HG03066 (cell line): ENCODE measurements at regions not wholly inside any gene's neighbourhood (a gene's known extent, or its start where the extent isn't known, plus 50 kb on each side); places are given as distances from the start of the nearest gene placed in this dataset.

ENCODE experiments used
- ATAC-seq: cut with Tn5 transposase; IDR thresholded peaks from one replicate; pipeline ENCODE4 v1.9.1; 2021; ENCODE audit warnings: low read depth; ENCODE audit not compliant: unreplicated experiment

GRCh38 chr5:74275171-74275992 is 365.1 kb downstream of the ENC1 start:
- no peak for ATAC-seq

DNA sequence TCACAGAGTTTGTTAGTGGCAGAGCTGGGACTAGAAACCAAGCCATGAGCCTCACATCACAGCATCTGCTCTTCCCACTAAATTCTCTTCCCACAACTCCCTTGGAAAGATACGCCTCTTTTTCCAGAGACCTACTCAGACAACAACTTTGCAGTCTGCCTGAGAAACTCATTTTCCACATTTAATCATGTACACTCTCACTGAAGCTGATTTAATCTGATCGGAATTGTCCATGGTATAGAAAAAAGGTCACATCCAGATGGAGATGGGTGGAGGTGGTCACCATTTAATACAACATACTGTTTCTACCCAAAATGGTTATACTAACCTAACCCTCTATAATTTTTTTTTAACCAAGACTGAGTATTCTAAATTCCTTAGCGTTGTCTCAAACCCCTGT is 366.2 kb downstream of the ENC1 start:
- ATAC-seq, result no peak

DNA sequence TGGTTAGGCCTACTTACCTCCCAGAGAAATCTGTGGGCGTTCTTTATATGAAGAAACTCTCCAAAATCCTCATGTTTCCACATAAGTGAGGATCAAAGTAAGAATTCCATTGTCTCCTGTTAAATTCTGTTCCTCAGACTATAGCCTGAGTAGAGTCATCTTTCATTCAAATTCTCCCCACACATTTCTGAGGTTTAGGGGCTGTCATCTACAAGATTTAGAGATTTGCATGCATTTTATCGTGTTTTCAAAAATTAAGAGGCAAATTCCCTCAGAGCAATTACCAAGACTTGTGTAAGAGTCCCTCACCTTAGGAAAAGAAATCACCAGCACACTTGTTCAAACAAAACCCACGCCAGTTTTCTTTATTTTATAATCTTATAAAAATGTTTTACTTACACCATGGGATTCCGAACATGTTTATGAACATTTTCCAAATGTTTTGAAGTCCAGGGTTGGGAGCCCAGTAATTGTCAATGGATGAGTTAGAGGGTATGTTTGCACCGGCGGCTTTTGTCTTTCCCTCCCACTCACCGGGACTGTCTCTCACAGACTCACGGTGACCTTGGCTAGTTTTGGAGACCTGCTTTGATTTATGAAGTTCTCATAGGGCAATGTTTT is 367.6 kb downstream of the ENC1 start:
- no peak for ATAC-seq

DNA sequence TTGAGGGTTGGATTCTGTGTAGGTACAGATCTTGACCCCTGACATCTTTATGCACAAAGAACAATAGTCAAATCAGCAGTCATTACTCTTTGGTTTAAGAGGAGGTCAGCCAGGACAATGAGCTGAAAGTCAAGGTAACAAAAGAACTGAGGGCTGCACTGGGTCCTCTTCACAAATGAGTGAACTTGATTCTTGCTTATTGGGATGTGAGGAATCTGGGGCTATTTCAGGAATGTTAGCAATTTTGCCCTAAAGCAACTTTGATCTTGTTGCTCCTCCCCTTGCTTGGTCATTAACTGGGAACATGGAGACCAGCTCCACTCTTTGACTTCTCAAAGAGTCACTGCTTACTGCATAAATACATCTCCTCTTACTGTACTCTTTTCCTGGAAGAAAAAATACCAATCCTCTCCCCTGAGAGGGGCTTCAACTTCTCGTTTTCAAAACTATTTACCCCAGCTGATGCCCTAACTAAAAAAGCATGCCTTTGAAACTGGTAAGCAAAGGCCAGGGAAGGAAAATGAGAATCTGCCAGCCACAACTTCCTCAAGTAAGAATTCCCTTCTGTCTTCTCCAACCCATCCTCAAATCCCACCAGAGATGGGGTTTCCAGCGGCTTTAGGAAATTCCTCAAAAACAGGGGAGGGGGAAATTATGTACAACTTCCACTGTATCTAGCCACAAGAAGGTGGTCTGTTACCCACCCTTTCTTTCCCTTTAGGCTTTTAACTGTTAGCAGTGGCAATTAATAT is 368.3 kb downstream of the ENC1 start:
- ATAC-seq, result no peak

DNA sequence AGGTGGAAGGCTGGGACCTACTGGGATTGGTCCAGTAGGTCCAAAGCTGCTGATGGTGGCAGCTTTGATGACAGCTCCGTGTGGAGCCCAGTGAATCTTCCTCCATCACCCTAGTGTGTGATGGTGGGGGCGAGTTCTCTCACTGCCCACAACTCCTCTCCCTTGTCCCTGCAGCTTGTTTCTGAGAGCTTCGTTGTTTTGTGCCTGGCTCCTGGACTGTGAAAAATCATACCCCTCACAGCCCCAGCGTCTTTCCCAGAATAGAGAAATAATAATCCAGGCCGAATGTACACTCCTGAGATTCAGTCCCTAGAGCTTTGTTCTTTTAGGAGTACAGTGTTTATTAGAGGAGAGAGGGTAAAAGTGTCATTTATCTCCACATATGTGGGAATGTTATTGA is 372.2 kb downstream of the ENC1 start:
- ATAC-seq, result no peak

GRCh38 chr5:74266836-74267235 is 373.7 kb downstream of the ENC1 start:
- ATAC-seq, result no peak

DNA sequence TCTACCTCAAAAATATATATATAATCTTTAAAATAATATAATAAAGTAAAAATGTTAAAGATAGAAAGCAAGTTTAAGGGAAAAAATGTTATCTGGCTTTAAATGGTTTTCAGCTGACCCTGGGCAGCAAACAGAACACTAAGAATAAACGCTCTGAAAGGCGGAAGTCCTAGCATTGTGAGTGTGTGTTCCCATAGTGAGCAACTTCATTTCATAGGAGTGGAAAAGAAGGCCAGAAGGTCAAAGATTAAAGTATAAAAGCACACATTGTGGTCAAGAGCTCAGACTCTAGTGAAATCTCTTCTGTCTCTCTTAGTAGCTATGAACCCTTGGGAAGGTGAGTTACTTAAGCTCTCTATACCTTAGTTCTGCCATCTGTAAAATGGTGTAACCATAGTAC is 374.4 kb downstream of the ENC1 start:
- no peak for ATAC-seq

DNA sequence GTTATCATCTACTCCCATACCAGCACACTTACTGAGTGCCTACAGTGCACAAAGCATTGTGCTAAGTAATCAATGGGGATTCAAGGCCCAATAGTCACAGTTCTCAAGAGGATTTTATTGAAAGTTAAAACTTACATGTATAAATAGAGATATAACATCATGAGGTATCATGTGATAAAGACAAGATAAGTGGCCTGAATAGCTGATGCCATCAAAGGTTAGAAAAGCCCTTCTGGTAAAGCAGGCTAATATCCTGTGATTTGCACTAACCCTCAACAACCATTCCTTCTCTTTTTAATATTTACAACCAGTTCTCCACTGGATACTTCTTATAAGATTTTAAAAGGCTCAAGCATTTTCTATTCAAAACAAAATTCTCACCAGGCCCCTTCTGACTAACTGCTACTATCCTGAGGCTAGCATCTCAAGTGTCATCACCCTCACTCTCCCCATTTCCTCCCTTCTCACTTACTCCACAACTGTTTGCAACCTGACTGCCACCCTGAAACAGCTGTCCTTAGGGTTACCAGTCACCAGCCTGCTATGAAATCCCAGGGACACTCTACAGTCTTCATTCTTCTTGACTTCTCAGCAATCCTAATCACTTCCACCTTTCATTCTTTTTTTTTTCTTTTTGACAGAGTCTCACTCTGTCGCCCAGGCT is 377.9 kb downstream of the ENC1 start:
- no peak for ATAC-seq

DNA sequence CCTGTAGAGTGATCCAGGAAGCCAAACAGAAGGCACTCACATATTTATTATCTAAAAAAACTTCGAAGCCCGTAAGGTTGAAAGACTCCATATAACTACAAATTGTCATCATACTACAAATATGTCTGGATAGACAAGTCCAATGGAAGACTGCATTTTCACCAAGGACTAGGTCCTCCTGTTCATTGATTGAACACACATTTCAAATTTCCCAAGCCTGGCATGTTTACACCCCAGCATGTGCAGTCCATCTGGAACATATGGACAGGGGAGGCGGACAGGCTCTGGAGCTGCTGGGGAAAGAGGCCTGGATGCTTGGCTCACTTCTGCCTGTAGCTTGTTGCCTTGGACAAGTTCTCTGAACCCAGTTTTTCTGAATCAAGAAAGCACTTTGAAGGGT is 378.7 kb downstream of the ENC1 start:
- ATAC-seq, result no peak

- ATAC-seq, result no peak
Observed at GRCh38 chr5:74261421-74261820, 379.1 kb downstream of the ENC1 start.

DNA sequence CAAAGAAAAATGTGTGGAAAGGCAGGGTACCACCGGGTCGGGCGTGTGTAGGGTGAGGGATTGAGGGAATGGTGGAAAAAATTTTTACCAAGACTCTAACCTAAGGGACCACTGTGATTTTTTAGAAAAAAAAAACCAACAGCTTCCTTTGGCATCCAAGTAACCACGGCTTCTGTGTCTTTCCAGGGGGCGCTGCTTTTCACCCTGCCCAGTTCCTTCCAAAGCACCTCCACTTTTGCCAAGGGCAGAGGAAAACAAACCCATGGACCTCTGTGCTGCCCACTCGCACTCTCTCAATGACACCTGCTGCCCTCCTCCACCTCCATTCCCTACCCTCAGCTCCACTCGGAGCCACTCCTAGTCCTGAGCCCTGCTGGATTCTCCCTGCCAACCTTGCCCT is 381.0 kb downstream of the ENC1 start:
- ATAC-seq, result no peak

GRCh38 chr5:74258314-74258665 is 382.2 kb downstream of the ENC1 start:
- ATAC-seq, result no peak

DNA sequence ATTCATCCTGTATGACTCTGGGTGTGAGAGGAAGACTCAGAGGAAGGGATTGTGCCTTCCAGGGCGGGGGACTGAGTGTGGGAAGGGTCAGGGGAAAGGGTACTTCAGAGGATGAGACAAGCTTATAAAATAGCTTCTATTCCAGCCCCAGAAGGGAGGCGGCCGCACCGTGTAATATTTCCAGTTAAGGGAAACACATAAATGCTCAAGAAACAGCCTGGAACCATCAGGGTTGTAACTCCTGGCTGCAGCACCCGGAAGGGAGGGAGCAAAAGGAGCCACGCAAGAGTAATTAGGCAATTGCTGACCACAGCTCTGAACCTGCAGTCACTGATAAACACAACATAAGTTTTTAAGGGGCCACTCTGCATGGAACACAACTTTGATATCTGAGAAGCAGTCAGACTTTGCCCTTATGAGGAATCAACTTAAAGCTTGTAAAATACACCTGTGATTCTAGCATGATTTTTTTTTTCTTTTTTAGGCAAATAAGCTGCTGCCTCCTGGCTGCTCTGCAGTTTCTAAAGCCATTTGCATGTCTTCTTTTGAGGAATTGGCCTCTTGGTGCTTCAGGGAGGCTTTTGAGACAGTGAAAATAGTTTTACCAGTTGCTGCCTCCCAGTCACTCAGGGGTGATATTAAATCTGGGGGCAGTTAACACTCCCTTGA is 382.7 kb downstream of the ENC1 start:
- ATAC-seq, result no peak

- no peak for ATAC-seq
Observed at GRCh38 chr5:74257060-74257527, 383.4 kb downstream of the ENC1 start.

- ATAC-seq, result no peak
Observed at GRCh38 chr5:74255692-74256392, 384.7 kb downstream of the ENC1 start.

- no peak for ATAC-seq
Observed at GRCh38 chr5:74254257-74254656, 386.3 kb downstream of the ENC1 start.

DNA sequence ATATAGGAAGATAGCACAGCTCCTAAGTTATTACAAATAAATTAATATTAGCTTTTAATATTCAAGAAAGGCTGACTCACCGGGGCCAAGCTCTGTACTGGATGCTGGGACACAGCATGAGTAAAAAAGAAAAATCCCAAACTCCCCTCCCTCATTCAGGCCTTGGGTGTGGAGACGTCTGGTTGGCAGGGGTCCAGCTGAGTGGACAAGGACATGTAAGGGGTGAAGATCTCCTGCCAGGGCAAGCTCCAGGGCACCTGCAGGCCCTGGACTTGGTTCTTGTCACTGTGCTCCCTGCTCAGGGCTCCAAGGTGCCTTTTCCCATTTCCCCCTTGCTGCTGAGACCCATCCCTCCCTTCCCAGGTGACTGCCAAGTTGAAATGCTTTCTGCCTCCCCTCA is 388.5 kb downstream of the ENC1 start:
- ATAC-seq, result no peak

DNA sequence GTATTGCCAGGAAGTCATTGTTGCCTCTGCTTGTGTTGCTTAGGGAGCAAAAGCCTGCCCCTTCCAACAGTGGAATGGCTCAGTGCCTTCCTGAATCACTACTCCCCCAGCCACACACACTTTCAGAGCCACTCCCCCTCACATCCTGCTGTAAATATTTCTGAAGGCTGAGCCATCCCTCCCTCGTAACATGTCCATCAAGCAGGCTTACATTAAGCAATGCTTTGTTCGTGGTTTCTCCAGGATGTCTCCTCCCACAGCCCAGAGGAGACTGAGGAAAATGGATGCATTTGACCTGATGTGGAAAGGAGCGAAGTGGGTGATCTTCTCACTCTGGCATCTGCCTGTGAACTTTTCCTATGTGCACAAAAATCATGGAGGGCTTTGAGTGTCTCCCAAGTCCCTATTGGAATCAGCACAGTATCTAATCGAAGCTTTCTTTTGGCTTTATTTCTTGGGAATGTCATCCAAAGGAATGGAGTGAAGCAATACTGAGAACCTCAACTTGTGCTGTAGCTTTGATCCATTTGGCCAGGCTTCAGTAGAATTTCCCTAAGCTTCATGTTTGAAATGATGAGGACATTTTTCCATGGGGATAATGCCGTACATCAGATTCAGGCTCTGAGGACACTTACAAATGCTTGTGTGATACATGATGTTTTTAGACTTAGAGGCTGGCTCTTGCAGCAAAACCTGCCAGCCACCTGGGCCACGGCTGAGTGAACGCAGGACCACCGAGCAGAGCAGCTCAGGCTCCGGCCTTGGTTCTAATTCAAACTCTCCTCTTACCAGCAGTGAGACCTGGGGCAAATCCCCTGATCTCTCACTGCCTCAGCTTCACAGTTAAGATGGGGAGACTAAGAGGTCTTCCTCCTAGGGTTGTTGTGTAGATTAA is 389.1 kb downstream of the ENC1 start:
- ATAC-seq, result no peak
